ENCODE measurements at regions not wholly inside any gene's neighbourhood (a gene's known extent, or its start where the extent isn't known, plus 50 kb on each side); places are given as distances from the start of the nearest gene placed in this dataset.

DNA sequence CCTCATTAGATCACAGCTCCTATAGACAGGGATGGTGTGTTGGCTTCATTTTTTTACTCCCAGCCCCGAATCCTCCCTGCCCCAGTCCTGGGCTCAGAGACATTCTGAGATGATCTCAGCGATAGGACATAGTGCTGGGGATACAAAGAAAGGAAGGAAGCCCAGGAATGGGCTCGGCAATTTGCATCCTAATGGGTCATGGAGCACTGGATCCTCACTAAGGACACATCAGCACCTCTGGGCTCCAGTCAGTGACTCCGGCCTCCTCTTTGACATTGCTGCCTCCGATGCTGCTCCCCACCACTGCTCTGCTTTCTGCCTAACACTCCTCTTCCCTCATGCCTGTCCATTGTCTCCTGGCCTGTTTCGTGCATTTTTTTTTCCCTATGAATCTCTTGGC, 489.1 kb downstream of the STK39 start:
- no TSS peak for BruUV-seq (replicated peaks)
- in situ Hi-C loops (cut with HindIII; ENCODE audit: low pct_unique_long_range_greater_than_20kb, low sequenced_read_pairs), result no loop called here
- ChIA-PET POLR2A (no interaction called here), CTCF (no interaction called here)
- intact Hi-C loops (cut with micrococcal nuclease; ENCODE audit: unreplicated experiment), result no loop called here
- no peak for ATAC-seq
- Histone ChIP-seq H3K36me3 (ENCODE audit: control insufficient read depth, insufficient read depth, low read length) (no peaks in the 10 kb centered on the region), H3K4me3 (ENCODE audit: low read depth in 2 of 2, low read length in 2 of 2) (no peak overlapping the region), H3K27me3 (ENCODE audit: control insufficient read depth, insufficient read depth, low read length) (no peaks in the 10 kb centered on the region), H3K4me1 (ENCODE audit: control insufficient read depth, insufficient read depth, low read length) (no peaks in the 10 kb centered on the region), H3K9me3 (ENCODE audit: control insufficient read depth, insufficient read depth, low read depth, low read length) (no peaks in the 10 kb centered on the region), H3K27ac (ENCODE audit: low read length) (no peak overlapping the region)
- TF ChIP-seq CTCF (IDR thresholded peaks at IDR 0.05) (no peak), TCF7L2 (IDR thresholded peaks at IDR 0.05; ENCODE audit: low read depth, low read length) (no peak), POLR2AphosphoS5 (IDR thresholded peaks at IDR 0.05; ENCODE audit: low read depth, low read length) (no peak), SIN3A (IDR thresholded peaks at IDR 0.05; ENCODE audit: borderline replicate concordance, insufficient read depth, low read depth, low read length) (no peak), REST (IDR thresholded peaks at IDR 0.05; ENCODE audit: insufficient read depth in 1 of 2, low read depth in 2 of 2, low read length in 1 of 2) (no peak)
- DNase-seq (ENCODE audit: low read depth, low spot score), result no peak

- BruUV-seq (replicated peaks), result no TSS peak
- DNase-seq (ENCODE audit: low read depth, low spot score) (no peak), ATAC-seq (no peak)
- H3K4me3 ChIP-seq (ENCODE audit: low read depth in 2 of 2, low read length in 2 of 2), result no peak overlapping the region
- no peaks in the 10 kb centered on the region for H3K9me3 ChIP-seq (ENCODE audit: control insufficient read depth, insufficient read depth, low read depth, low read length)
- no peaks in the 10 kb centered on the region for H3K4me1 ChIP-seq (ENCODE audit: control insufficient read depth, insufficient read depth, low read length)
- no peaks in the 10 kb centered on the region for H3K27me3 ChIP-seq (ENCODE audit: control insufficient read depth, insufficient read depth, low read length)
- POLR2A ChIA-PET, result no interaction called here
- CTCF ChIA-PET, result no interaction called here
- H3K36me3 ChIP-seq (ENCODE audit: control insufficient read depth, insufficient read depth, low read length), result no peaks in the 10 kb centered on the region
- intact Hi-C loops (cut with micrococcal nuclease; ENCODE audit: unreplicated experiment), result no loop called here
- no peak overlapping the region for H3K27ac ChIP-seq (ENCODE audit: low read length)
- in situ Hi-C loops (cut with HindIII; ENCODE audit: low pct_unique_long_range_greater_than_20kb, low sequenced_read_pairs), result no loop called here
- TF ChIP-seq REST (IDR thresholded peaks at IDR 0.05; ENCODE audit: insufficient read depth in 1 of 2, low read depth in 2 of 2, low read length in 1 of 2), result no peak
- no peak for TF ChIP-seq TCF7L2 (IDR thresholded peaks at IDR 0.05; ENCODE audit: low read depth, low read length)
- no peak for TF ChIP-seq SIN3A (IDR thresholded peaks at IDR 0.05; ENCODE audit: borderline replicate concordance, insufficient read depth, low read depth, low read length)
- no peak for TF ChIP-seq CTCF (IDR thresholded peaks at IDR 0.05)
- no peak for TF ChIP-seq POLR2AphosphoS5 (IDR thresholded peaks at IDR 0.05; ENCODE audit: low read depth, low read length)
These were observed 490.9 kb downstream of the STK39 start for GRCh38 chr2:167756446-167756845.
